HepG2 (cell line): ENCODE measurements at regions not wholly inside any gene's neighbourhood (a gene's known extent, or its start where the extent isn't known, plus 50 kb on each side); places are given as distances from the start of the nearest gene placed in this dataset.

Source experiments
- ATAC-seq: fragments of 200-7000 bp; cut with Tn5 transposase; 3 replicates; pipeline ENCODE4 v1.9.1; 2020; ENCODE audit warnings: mild to moderate bottlenecking, moderate library complexity
- BruUV-seq: library from RNA; stranded (reverse); fragments of 400-500 nt; replicated peaks from 2 replicates; lab custom pipeline; 2021; lab: Mats Ljungman, UMichigan
- CTCF ChIA-PET: fragments of 300-600 bp; formaldehyde crosslinking; extraction: SDS; loops from one replicate; lab custom pipeline; 2021; ENCODE audit warnings: low total read pairs, inconsistent platforms, low intra/inter-chr PET ratio; lab: Yijun Ruan, JAX
- POLR2A ChIA-PET: fragments of 350-600 bp; sonication (Branson Sonifier 250); formaldehyde crosslinking; loops from one replicate; lab custom pipeline; 2020; ENCODE audit warnings: antibody characterized with exemption, inconsistent platforms; lab: Yijun Ruan, JAX
- DNase-seq: peaks from one replicate; pipeline ENCODE4 v3.0.0-alpha.2; 2015; ENCODE audit warnings: low spot score
- FAIRE-seq: peaks from 3 replicates; lab custom pipeline; 2011; peaks lifted over from hg19 to GRCh38; lab: Jason Lieb, UNC
- H2AFZ ChIP-seq: one replicate; pipeline ENCODE4 v1.6.1; 2011; ENCODE audit warnings: low read length, inconsistent platforms
- H3K27ac ChIP-seq: fragments of 300-600 bp; 3 replicates; pipeline ENCODE4 v1.8.0; 2011; ENCODE audit warnings: mixed run types, mild to moderate bottlenecking, mixed read lengths, low read length, inconsistent platforms; ENCODE audit not compliant: insufficient read depth; ENCODE audit errors: extremely low read length
- H3K27me3 ChIP-seq, 2 experiments: fragments of 200-600 bp in 1 of 2; 2 replicates in 1 of 2; 3 replicates in 1 of 2; pipeline versions ENCODE4 v1.6.0 to v1.8.0; 2011; ENCODE audit warnings: low read length in 2 of 2, mild to moderate bottlenecking in 2 of 2, moderate library complexity in 2 of 2, inconsistent platforms in 1 of 2; ENCODE audit not compliant: insufficient read depth in 2 of 2, control insufficient read depth in 1 of 2
- H3K36me3 ChIP-seq, 2 experiments: fragments of 200-600 bp in 1 of 2; replicated peaks in 1 of 2; 2 replicates in 1 of 2; 3 replicates in 1 of 2; pipeline versions ENCODE4 v1.5.1 to v1.8.0; 2011; ENCODE audit warnings: low read length in 2 of 2, inconsistent platforms in 1 of 2; ENCODE audit not compliant: insufficient read depth in 2 of 2, control insufficient read depth in 1 of 2
- H3K4me1 ChIP-seq: 2 replicates; pipeline ENCODE4 v1.5.1; 2012; ENCODE audit warnings: low read length, inconsistent platforms; ENCODE audit not compliant: insufficient read depth
- H3K4me2 ChIP-seq: 2 replicates; pipeline ENCODE4 v1.6.0; 2011; ENCODE audit warnings: low read depth, low read length, inconsistent platforms
- H3K4me3 ChIP-seq, 3 experiments: fragments of 200-600 bp in 1 of 3; sonication (generic), shearing (Covaris generic) in 1 of 3; replicated peaks in 1 of 3; 2 replicates each; pipeline ENCODE4 v1.5.1; 2011 to 2016; ENCODE audit warnings: low read length in 3 of 3, inconsistent platforms in 2 of 3, low read depth in 2 of 3, mild to moderate bottlenecking in 2 of 3, control low read depth in 1 of 3, mixed read lengths in 1 of 3; ENCODE audit not compliant: insufficient read depth in 1 of 3
- H3K79me2 ChIP-seq: one replicate; pipeline ENCODE4 v1.6.1; 2011; ENCODE audit warnings: low read length, inconsistent platforms; ENCODE audit not compliant: insufficient read depth
- H3K9ac ChIP-seq: 2 replicates; pipeline ENCODE4 v1.6.0; 2011; ENCODE audit warnings: mild to moderate bottlenecking, low read depth, low read length, inconsistent platforms; ENCODE audit not compliant: insufficient read depth
- H3K9me3 ChIP-seq: 2 replicates; pipeline ENCODE4 v1.5.1; 2012; ENCODE audit warnings: mild to moderate bottlenecking, low read length
- H4K20me1 ChIP-seq: 2 replicates; pipeline ENCODE4 v1.6.0; 2011; ENCODE audit warnings: inconsistent platforms, mild to moderate bottlenecking, low read length, moderate library complexity; ENCODE audit not compliant: insufficient read depth
- FOSL1 ChIP-seq: sonication (generic); formaldehyde crosslinking; IDR thresholded peaks from 2 replicates; pipeline ENCODE4 v1.9.0; 2021; ENCODE audit warnings: missing genetic modification reagents, borderline replicate concordance
- FOXA1 ChIP-seq, 2 experiments: fragments of 450-650 bp in 1 of 2; sonication (generic) in 1 of 2; formaldehyde crosslinking in 1 of 2; IDR thresholded peaks; 2 replicates each; pipeline versions ENCODE4 v1.4.0 to v1.6.1; 2016 to 2020; ENCODE audit warnings: missing genetic modification reagents in 1 of 2
- KDM2A ChIP-seq: sonication (generic); formaldehyde crosslinking; IDR thresholded peaks from 2 replicates; pipeline ENCODE4 v1.4.0; 2020; ENCODE audit warnings: low read depth, missing genetic modification reagents, borderline replicate concordance
- LCORL ChIP-seq, 2 experiments: fragments of 450-650 bp in 1 of 2; sonication (generic) in 1 of 2; formaldehyde crosslinking in 1 of 2; IDR thresholded peaks; 2 replicates each; pipeline versions ENCODE4 v1.5.0 to v1.6.1; 2017 to 2020; ENCODE audit warnings: antibody characterized with exemption in 1 of 2, missing genetic modification reagents in 1 of 2
- MED1 ChIP-seq: sonication (generic); formaldehyde crosslinking; IDR thresholded peaks from 2 replicates; pipeline ENCODE4 v1.4.0; 2020; ENCODE audit warnings: missing genetic modification reagents
- MEIS2 ChIP-seq: sonication (generic); formaldehyde crosslinking; IDR thresholded peaks from 2 replicates; pipeline ENCODE4 v1.9.0; 2021; ENCODE audit warnings: mild to moderate bottlenecking, missing genetic modification reagents
- MXD4 ChIP-seq: IDR thresholded peaks from 2 replicates; pipeline ENCODE4 v1.6.1; 2016; ENCODE audit warnings: mild to moderate bottlenecking, missing biosample characterization, missing genetic modification reagents
- NAIF1 ChIP-seq: sonication (generic); formaldehyde crosslinking; IDR thresholded peaks from 2 replicates; pipeline ENCODE4 v1.5.0; 2020; ENCODE audit warnings: mild to moderate bottlenecking, missing genetic modification reagents, borderline replicate concordance
- NFYB ChIP-seq: sonication (generic); formaldehyde crosslinking; IDR thresholded peaks from 2 replicates; pipeline ENCODE4 v1.4.0; 2020; ENCODE audit warnings: missing genetic modification reagents
- NFYC ChIP-seq: IDR thresholded peaks from 2 replicates; pipeline ENCODE4 v1.6.1; 2016; ENCODE audit warnings: missing genetic modification reagents, missing compliant biosample characterization
- PLRG1 ChIP-seq: fragments of 450-650 bp; conservative IDR thresholded peaks from 2 replicates; pipeline ENCODE4 v1.6.1; 2016
- RBFOX2 ChIP-seq: fragments of 200-400 bp; formaldehyde crosslinking; IDR thresholded peaks from 2 replicates; pipeline ENCODE4 v1.6.1; 2017; ENCODE audit warnings: low read depth, mild to moderate bottlenecking, low read length
- SMC3 ChIP-seq: IDR thresholded peaks from 2 replicates; pipeline ENCODE4 v1.6.1; 2011; ENCODE audit warnings: low read length, improper control_type of control experiment
- STAG1 ChIP-seq: sonication (generic); formaldehyde crosslinking; IDR thresholded peaks from 2 replicates; pipeline ENCODE4 v1.4.0; 2020; ENCODE audit warnings: missing genetic modification reagents
- SUZ12 ChIP-seq: fragments of 150-350 bp; IDR thresholded peaks from 2 replicates; pipeline ENCODE4 v1.6.1; 2014; ENCODE audit warnings: low read depth, low read length
- TCF12 ChIP-seq, 2 experiments: fragments of 450-650 bp in 1 of 2; sonication (generic) in 1 of 2; formaldehyde crosslinking in 1 of 2; IDR thresholded peaks; 2 replicates each; pipeline versions ENCODE4 v1.6.1 to v1.8.0; 2017 to 2022; ENCODE audit warnings: antibody characterized with exemption in 1 of 2, mild to moderate bottlenecking in 1 of 2, missing genetic modification reagents in 1 of 2, moderate library complexity in 1 of 2
- ZNF138 ChIP-seq: sonication (generic); formaldehyde crosslinking; IDR thresholded peaks from 2 replicates; pipeline ENCODE4 v1.5.0; 2020; ENCODE audit warnings: mild to moderate bottlenecking, low read depth, missing genetic modification reagents
- ZNF33A ChIP-seq: sonication (generic); formaldehyde crosslinking; IDR thresholded peaks from 2 replicates; pipeline ENCODE4 v1.5.1; 2020; ENCODE audit warnings: missing genetic modification reagents, mild to moderate bottlenecking, moderate library complexity, borderline replicate concordance
- ZNF431 ChIP-seq: sonication (generic); formaldehyde crosslinking; IDR thresholded peaks from 2 replicates; pipeline ENCODE4 v1.9.0; 2022; ENCODE audit warnings: missing genetic modification reagents, low read depth, mild to moderate bottlenecking, borderline replicate concordance
- ZNF660 ChIP-seq: sonication (generic); formaldehyde crosslinking; IDR thresholded peaks from 2 replicates; pipeline ENCODE4 v1.5.1; 2020; ENCODE audit warnings: mild to moderate bottlenecking, low read depth, missing genetic modification reagents, borderline replicate concordance
- ZNF780A ChIP-seq: sonication (generic); formaldehyde crosslinking; IDR thresholded peaks from 2 replicates; pipeline ENCODE4 v1.8.0; 2022; ENCODE audit warnings: mild to moderate bottlenecking, missing genetic modification reagents, moderate library complexity
- ZNF83 ChIP-seq: sonication (generic); formaldehyde crosslinking; IDR thresholded peaks from 2 replicates; pipeline ENCODE4 v1.4.0; 2020; ENCODE audit warnings: missing genetic modification reagents, mild to moderate bottlenecking, borderline replicate concordance
- WGBS: methylation state at CpG from one replicate; pipeline ENCODE4 v1.1.6; 2017; ENCODE audit warnings: low lambda C conversion rate; 5-methylcytosine and 5-hydroxymethylcytosine counted together
- in situ Hi-C: cut with HindIII; loops from 2 replicates; pipeline ENCODE4 v1.10.0; 2017; ENCODE audit warnings: low pct_unique_long_range_greater_than_20kb; ENCODE audit not compliant: extremely low pct_ligation_motif_present
- intact Hi-C: fragments of 100-400 bp; cut with micrococcal nuclease; formaldehyde crosslinking; loops from one replicate; pipeline ENCODE4 v1.10.0; 2022; ENCODE audit not compliant: unreplicated experiment
- TF ChIP-seq, protein P1 (sequence below): sonication (generic); formaldehyde crosslinking; IDR thresholded peaks from 2 replicates; pipeline ENCODE4 v1.8.1; 2023; ENCODE audit warnings: mild to moderate bottlenecking, missing genetic modification reagents
- TF ChIP-seq, protein P2 (sequence below), 2 experiments: sonication (generic) in 1 of 2; formaldehyde crosslinking in 1 of 2; IDR thresholded peaks; 2 replicates each; pipeline versions ENCODE4 v1.4.0 to v1.6.1; 2018 to 2020; ENCODE audit warnings: missing genetic modification reagents in 2 of 2, borderline replicate concordance in 1 of 2, low read depth in 1 of 2, mild to moderate bottlenecking in 1 of 2, missing biosample characterization in 1 of 2
- TF ChIP-seq, protein P3 (sequence below): sonication (generic); formaldehyde crosslinking; IDR thresholded peaks from 2 replicates; pipeline ENCODE4 v1.4.0; 2020; ENCODE audit warnings: mild to moderate bottlenecking, missing genetic modification reagents

DNA sequence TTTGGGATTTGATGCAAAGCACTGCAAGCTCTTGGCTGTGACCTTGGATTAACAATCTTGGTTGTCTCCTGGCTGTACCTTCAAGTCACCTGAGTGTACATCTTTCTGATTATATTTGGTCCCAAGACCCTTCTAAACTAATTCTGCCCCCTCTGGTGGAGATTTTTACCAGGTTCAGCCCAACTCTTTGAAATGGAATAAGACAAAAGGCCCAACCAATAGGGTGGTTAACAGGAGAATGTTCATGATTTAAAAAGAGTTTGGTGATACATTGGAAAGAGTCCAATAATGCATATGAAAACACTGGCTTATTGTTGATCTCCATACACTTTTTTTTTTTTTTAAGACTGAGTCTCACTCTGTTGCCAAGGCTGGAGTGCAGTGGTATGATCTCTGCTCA is 77.5 kb upstream of the CD83 start:
- BruUV-seq = no TSS peak
- no peak for FAIRE-seq
- intact Hi-C loops = no loop called here

DNA sequence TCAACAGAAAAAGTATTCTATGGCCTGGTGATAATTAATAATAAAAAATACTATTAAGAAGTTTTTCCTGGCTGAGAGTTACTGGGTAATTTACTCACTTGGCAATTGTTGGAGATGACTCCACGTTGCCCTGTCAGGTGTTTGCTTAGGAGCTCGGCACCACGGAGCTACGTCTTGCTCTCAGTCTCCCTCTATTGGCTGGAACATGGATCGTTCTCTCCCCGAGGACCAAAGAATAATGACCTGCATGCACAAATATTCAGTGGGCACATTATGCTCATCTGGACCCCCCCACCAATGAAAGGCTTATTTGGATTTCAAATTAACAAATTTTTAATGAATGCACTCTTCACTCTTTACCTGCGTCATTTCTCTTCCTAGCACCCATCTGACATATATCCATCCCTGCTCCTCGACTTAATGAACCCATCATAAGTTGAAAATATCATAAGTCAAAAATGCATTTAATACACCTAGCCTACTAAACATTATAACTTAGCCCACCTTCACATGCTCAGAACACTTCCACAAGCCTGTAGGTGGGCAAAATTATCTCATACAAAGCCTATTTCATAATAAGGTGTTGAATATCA is 71.0 kb upstream of the CD83 start:
- H3K9me3 ChIP-seq = no peaks in the 10 kb centered on the region
- H3K27ac ChIP-seq = no peak overlapping the region
- H3K27me3 ChIP-seq = peaks cover 0 to 14% of the 10 kb centered on the region in 2 experiments; a peak in 2 of 5 replicates
- ATAC-seq (peak; percentile 82), FAIRE-seq (peak; percentile 76), DNase-seq (peak; percentile 30)
- no peaks in the 10 kb centered on the region for H3K79me2 ChIP-seq
- WGBS = under 1% methylated on average over 8 of the region's 8 CpGs
- H3K9ac ChIP-seq = no peak overlapping the region
- CTCF ChIA-PET = interaction anchor here (1.8 to 2.3 kb wide), 2 partner anchors 138 to 252 kb away, joined by 5 to 18 read pairs; no protein-coding TSS in a partner anchor
- H4K20me1 ChIP-seq = no peaks in the 10 kb centered on the region
- POLR2A ChIA-PET = interaction anchor here (1.0 kb wide), 1 partner anchor 232 kb away, joined by 4 read pairs; the partner anchor contains the start of gene MCUR1
- in situ Hi-C loops (no loop called here), intact Hi-C loops (loop anchor here (1.0 kb wide), 2 partner anchors 137 to 251 kb away; no protein-coding TSS in a partner anchor)
- H3K4me3 ChIP-seq = no peak overlapping the region
- no TSS peak for BruUV-seq
- no peaks in the 10 kb centered on the region for H3K36me3 ChIP-seq
- no peaks in the 10 kb centered on the region for H3K4me1 ChIP-seq
- no peak overlapping the region for H2AFZ ChIP-seq
- H3K4me2 ChIP-seq = no peak overlapping the region
- TF ChIP-seq ZNF33A (CRISPR knock-in tag) (no peak), KDM2A (CRISPR knock-in tag) (0 out of 2 replicates have a peak, but pooled peaks have one; percentile 24), FOXA1 (IDR thresholded peaks at IDR 0.05) (no peak), FOXA1 (CRISPR knock-in tag; IDR thresholded peaks at IDR 0.05) (peak; percentile 45), SMC3 (peak; percentile 58; the same call in 1 of the 2 replicates), FOSL1 (CRISPR knock-in tag) (no peak), STAG1 (peak; percentile 67)
- TF ChIP-seq, protein P1, sequence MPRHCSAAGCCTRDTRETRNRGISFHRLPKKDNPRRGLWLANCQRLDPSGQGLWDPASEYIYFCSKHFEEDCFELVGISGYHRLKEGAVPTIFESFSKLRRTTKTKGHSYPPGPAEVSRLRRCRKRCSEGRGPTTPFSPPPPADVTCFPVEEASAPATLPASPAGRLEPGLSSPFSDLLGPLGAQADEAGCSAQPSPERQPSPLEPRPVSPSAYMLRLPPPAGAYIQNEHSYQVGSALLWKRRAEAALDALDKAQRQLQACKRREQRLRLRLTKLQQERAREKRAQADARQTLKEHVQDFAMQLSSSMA (CRISPR knock-in tag) = no peak
- TF ChIP-seq, protein P2, sequence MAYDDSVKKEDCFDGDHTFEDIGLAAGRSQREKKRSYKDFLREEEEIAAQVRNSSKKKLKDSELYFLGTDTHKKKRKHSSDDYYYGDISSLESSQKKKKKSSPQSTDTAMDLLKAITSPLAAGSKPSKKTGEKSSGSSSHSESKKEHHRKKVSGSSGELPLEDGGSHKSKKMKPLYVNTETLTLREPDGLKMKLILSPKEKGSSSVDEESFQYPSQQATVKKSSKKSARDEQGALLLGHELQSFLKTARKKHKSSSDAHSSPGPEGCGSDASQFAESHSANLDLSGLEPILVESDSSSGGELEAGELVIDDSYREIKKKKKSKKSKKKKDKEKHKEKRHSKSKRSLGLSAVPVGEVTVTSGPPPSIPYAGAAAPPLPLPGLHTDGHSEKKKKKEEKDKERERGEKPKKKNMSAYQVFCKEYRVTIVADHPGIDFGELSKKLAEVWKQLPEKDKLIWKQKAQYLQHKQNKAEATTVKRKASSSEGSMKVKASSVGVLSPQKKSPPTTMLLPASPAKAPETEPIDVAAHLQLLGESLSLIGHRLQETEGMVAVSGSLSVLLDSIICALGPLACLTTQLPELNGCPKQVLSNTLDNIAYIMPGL (CRISPR knock-in tag; IDR thresholded peaks at IDR 0.05; ENCODE audit: borderline replicate concordance in 1 of 2, low read depth in 1 of 2) = 0 out of 4 replicates have a peak, but pooled peaks of 1 of the 2 experiments have one; percentile 31
- TF ChIP-seq, protein P3, sequence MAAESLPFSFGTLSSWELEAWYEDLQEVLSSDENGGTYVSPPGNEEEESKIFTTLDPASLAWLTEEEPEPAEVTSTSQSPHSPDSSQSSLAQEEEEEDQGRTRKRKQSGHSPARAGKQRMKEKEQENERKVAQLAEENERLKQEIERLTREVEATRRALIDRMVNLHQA = no peak

More for the DNA sequence above, 77.5 kb upstream of the CD83 start:
- no peak overlapping the region for H2AFZ ChIP-seq
- no peaks in the 10 kb centered on the region for H3K4me1 ChIP-seq
- H3K4me3 ChIP-seq = no peak overlapping the region
- TF ChIP-seq MED1 (no peak), RBFOX2 (no peak), MXD4 (CRISPR knock-in tag) (no peak), ZNF138 (CRISPR knock-in tag) (no peak), FOXA1 (IDR thresholded peaks at IDR 0.05) (no peak), FOXA1 (CRISPR knock-in tag; IDR thresholded peaks at IDR 0.05) (no peak), TCF12 (IDR thresholded peaks at IDR 0.05) (no peak), TCF12 (CRISPR knock-in tag; IDR thresholded peaks at IDR 0.05) (no peak), ZNF431 (CRISPR knock-in tag) (no peak), SUZ12 (no peak), ZNF780A (CRISPR knock-in tag) (no peak), NFYC (CRISPR knock-in tag) (no peak), NFYB (CRISPR knock-in tag) (no peak), ZNF83 (CRISPR knock-in tag) (no peak), NAIF1 (CRISPR knock-in tag) (no peak), MEIS2 (CRISPR knock-in tag) (no peak), ZNF660 (no peak), LCORL (IDR thresholded peaks at IDR 0.05) (no peak), LCORL (CRISPR knock-in tag; IDR thresholded peaks at IDR 0.05) (no peak), PLRG1 (no peak)
- ChIA-PET CTCF (no interaction called here), POLR2A (no interaction called here)
- ATAC-seq (no peak), DNase-seq (peak; percentile 11)
- no peak overlapping the region for H3K9ac ChIP-seq
- H3K4me2 ChIP-seq = no peak overlapping the region
- H3K36me3 ChIP-seq = no peaks in the 10 kb centered on the region
- no peak overlapping the region for H3K27ac ChIP-seq
- H3K79me2 ChIP-seq = no peaks in the 10 kb centered on the region
- peaks cover 0 to 20% of the 10 kb centered on the region in 2 experiments; a peak in 3 of 5 replicates for H3K27me3 ChIP-seq
- H3K9me3 ChIP-seq = no peaks in the 10 kb centered on the region
- no peaks in the 10 kb centered on the region for H4K20me1 ChIP-seq
- in situ Hi-C loops = no loop called here
